Activated T-helper 1 cell treated with anti-CD3 and anti-CD28 coated beads, Interleukin-12 subunit alpha, Interleukin-12 subunit beta, Interleukin-2, Interleukin-4 antibody, amounts not matched to agents 30 ng/mL and 10 ng/mL and 1 ng/mL, durations not matched to agents 14 hours and 24 hours and 36 hours (primary cell): ENCODE measurements at regions not wholly inside any gene's neighbourhood (a gene's known extent, or its start where the extent isn't known, plus 50 kb on each side); places are given as distances from the start of the nearest gene placed in this dataset.

Experiments
- DNase-seq: peaks from one replicate; pipeline ENCODE4 v3.0.0; 2021; ENCODE audit warnings: low spot score
- H3K27ac Mint-ChIP-seq: one replicate; pipeline ENCODE4 v1.8.0; 2021; ENCODE audit warnings: mild to moderate bottlenecking, mixed read lengths
- H3K27me3 Mint-ChIP-seq: one replicate; pipeline ENCODE4 v1.8.0; 2022; ENCODE audit warnings: mild to moderate bottlenecking, moderate library complexity, mixed read lengths; ENCODE audit not compliant: insufficient read depth
- H3K36me3 Mint-ChIP-seq: one replicate; pipeline ENCODE4 v1.8.0; 2021; ENCODE audit warnings: low read depth, mixed read lengths
- H3K4me1 Mint-ChIP-seq: one replicate; pipeline ENCODE4 v1.8.0; 2021; ENCODE audit warnings: low read depth, mixed read lengths
- H3K4me3 Mint-ChIP-seq: one replicate; pipeline ENCODE4 v1.8.0; 2021; ENCODE audit warnings: mild to moderate bottlenecking, moderate library complexity, mixed read lengths
- H3K9me3 Mint-ChIP-seq: one replicate; pipeline ENCODE4 v1.8.0; 2021; ENCODE audit warnings: mixed read lengths
- intact Hi-C: fragments of 100-400 bp; cut with micrococcal nuclease; formaldehyde crosslinking; loops from one replicate; pipeline ENCODE4 v1.15.1; 2024

GRCh38 chr9:86557063-86557766, 203.0 kb upstream of the TUT7 start:
- H3K36me3 Mint-ChIP-seq = no peaks in the 10 kb centered on the region
- H3K4me3 Mint-ChIP-seq = no peak overlapping the region
- no peaks in the 10 kb centered on the region for H3K27me3 Mint-ChIP-seq
- no peaks in the 10 kb centered on the region for H3K9me3 Mint-ChIP-seq
- H3K4me1 Mint-ChIP-seq = no peaks in the 10 kb centered on the region
- DNase-seq = no peak
- H3K27ac Mint-ChIP-seq = no peak overlapping the region
- intact Hi-C loops = no loop called here

- DNase-seq = no peak
- H3K4me1 Mint-ChIP-seq = no peaks in the 10 kb centered on the region
- no peak overlapping the region for H3K4me3 Mint-ChIP-seq
- intact Hi-C loops = no loop called here
- no peaks in the 10 kb centered on the region for H3K27me3 Mint-ChIP-seq
- no peaks in the 10 kb centered on the region for H3K9me3 Mint-ChIP-seq
- H3K27ac Mint-ChIP-seq = no peak overlapping the region
- H3K36me3 Mint-ChIP-seq = no peaks in the 10 kb centered on the region
Measured at GRCh38 chr9:86555661-86556060, 201.5 kb upstream of the TUT7 start.

GRCh38 chr9:86550401-86550800, 196.2 kb upstream of the TUT7 start:
- Mint-ChIP-seq H3K27ac (no peak overlapping the region), H3K4me1 (no peaks in the 10 kb centered on the region), H3K36me3 (no peaks in the 10 kb centered on the region), H3K27me3 (no peaks in the 10 kb centered on the region), H3K4me3 (no peak overlapping the region), H3K9me3 (no peaks in the 10 kb centered on the region)
- DNase-seq = no peak
- intact Hi-C loops = no loop called here

GRCh38 chr9:86549920-86550319, 195.7 kb upstream of the TUT7 start:
- H3K27me3 Mint-ChIP-seq = no peaks in the 10 kb centered on the region
- no peak overlapping the region for H3K27ac Mint-ChIP-seq
- no peaks in the 10 kb centered on the region for H3K36me3 Mint-ChIP-seq
- no peaks in the 10 kb centered on the region for H3K9me3 Mint-ChIP-seq
- DNase-seq = no peak
- intact Hi-C loops = no loop called here
- no peaks in the 10 kb centered on the region for H3K4me1 Mint-ChIP-seq
- no peak overlapping the region for H3K4me3 Mint-ChIP-seq

- no peaks in the 10 kb centered on the region for H3K36me3 Mint-ChIP-seq
- intact Hi-C loops = no loop called here
- no peak for DNase-seq
- H3K27me3 Mint-ChIP-seq = no peaks in the 10 kb centered on the region
- H3K4me3 Mint-ChIP-seq = no peak overlapping the region
- H3K9me3 Mint-ChIP-seq = no peaks in the 10 kb centered on the region
- H3K27ac Mint-ChIP-seq = no peak overlapping the region
- H3K4me1 Mint-ChIP-seq = no peaks in the 10 kb centered on the region
Measured at GRCh38 chr9:86549401-86549811, 195.2 kb upstream of the TUT7 start.

GRCh38 chr9:86548220-86548619, 194.0 kb upstream of the TUT7 start:
- no peak for DNase-seq
- Mint-ChIP-seq H3K4me3 (no peak overlapping the region), H3K27ac (no peak overlapping the region), H3K36me3 (no peaks in the 10 kb centered on the region), H3K4me1 (no peaks in the 10 kb centered on the region), H3K27me3 (no peaks in the 10 kb centered on the region), H3K9me3 (no peaks in the 10 kb centered on the region)
- intact Hi-C loops = no loop called here

GRCh38 chr9:86547571-86547970, 193.4 kb upstream of the TUT7 start:
- Mint-ChIP-seq H3K27me3 (no peaks in the 10 kb centered on the region), H3K36me3 (no peaks in the 10 kb centered on the region), H3K27ac (no peak overlapping the region), H3K4me3 (no peak overlapping the region), H3K4me1 (no peaks in the 10 kb centered on the region), H3K9me3 (no peaks in the 10 kb centered on the region)
- no peak for DNase-seq
- intact Hi-C loops = no loop called here

- Mint-ChIP-seq H3K36me3 (no peaks in the 10 kb centered on the region), H3K4me3 (no peak overlapping the region), H3K27me3 (no peaks in the 10 kb centered on the region), H3K9me3 (no peaks in the 10 kb centered on the region), H3K4me1 (no peaks in the 10 kb centered on the region), H3K27ac (no peak overlapping the region)
- intact Hi-C loops = no loop called here
- DNase-seq = no peak
Measured at GRCh38 chr9:86546712-86547111, 192.5 kb upstream of the TUT7 start.

- H3K4me3 Mint-ChIP-seq = no peak overlapping the region
- DNase-seq = no peak
- no peak overlapping the region for H3K27ac Mint-ChIP-seq
- H3K9me3 Mint-ChIP-seq = no peaks in the 10 kb centered on the region
- H3K36me3 Mint-ChIP-seq = no peaks in the 10 kb centered on the region
- intact Hi-C loops = no loop called here
- H3K27me3 Mint-ChIP-seq = no peaks in the 10 kb centered on the region
- H3K4me1 Mint-ChIP-seq = no peaks in the 10 kb centered on the region
Measured at GRCh38 chr9:86545090-86545489, 190.9 kb upstream of the TUT7 start.

GRCh38 chr9:86541014-86541570, 186.9 kb upstream of the TUT7 start:
- Mint-ChIP-seq H3K27ac (no peak overlapping the region), H3K4me3 (no peak overlapping the region), H3K27me3 (no peaks in the 10 kb centered on the region), H3K36me3 (no peaks in the 10 kb centered on the region), H3K9me3 (no peaks in the 10 kb centered on the region), H3K4me1 (no peaks in the 10 kb centered on the region)
- intact Hi-C loops = no loop called here
- DNase-seq = no peak

GRCh38 chr9:86535406-86535915, 181.3 kb upstream of the TUT7 start:
- Mint-ChIP-seq H3K4me3 (no peak overlapping the region), H3K4me1 (no peaks in the 10 kb centered on the region), H3K36me3 (no peaks in the 10 kb centered on the region), H3K27ac (no peak overlapping the region), H3K27me3 (no peaks in the 10 kb centered on the region), H3K9me3 (no peaks in the 10 kb centered on the region)
- intact Hi-C loops = no loop called here
- DNase-seq = no peak

- Mint-ChIP-seq H3K4me3 (no peak overlapping the region), H3K36me3 (no peaks in the 10 kb centered on the region), H3K9me3 (no peaks in the 10 kb centered on the region), H3K4me1 (no peaks in the 10 kb centered on the region), H3K27me3 (no peaks in the 10 kb centered on the region), H3K27ac (no peak overlapping the region)
- intact Hi-C loops = no loop called here
- DNase-seq = no peak
Measured at GRCh38 chr9:86534572-86535258, 180.5 kb upstream of the TUT7 start.

- no peaks in the 10 kb centered on the region for H3K27me3 Mint-ChIP-seq
- H3K9me3 Mint-ChIP-seq = no peaks in the 10 kb centered on the region
- no peaks in the 10 kb centered on the region for H3K4me1 Mint-ChIP-seq
Measured at GRCh38 chr9:86531971-86532640, 177.9 kb upstream of the TUT7 start.

More at GRCh38 chr9:86531971-86532640, 177.9 kb upstream of the TUT7 start:
- no peak for DNase-seq
- H3K27ac Mint-ChIP-seq = no peak overlapping the region
- no peak overlapping the region for H3K4me3 Mint-ChIP-seq
- no peaks in the 10 kb centered on the region for H3K36me3 Mint-ChIP-seq
- intact Hi-C loops = no loop called here
